ENCODE measurements at regions not wholly inside any gene's neighbourhood (a gene's known extent, or its start where the extent isn't known, plus 50 kb on each side); places are given as distances from the start of the nearest gene placed in this dataset.

DNA sequence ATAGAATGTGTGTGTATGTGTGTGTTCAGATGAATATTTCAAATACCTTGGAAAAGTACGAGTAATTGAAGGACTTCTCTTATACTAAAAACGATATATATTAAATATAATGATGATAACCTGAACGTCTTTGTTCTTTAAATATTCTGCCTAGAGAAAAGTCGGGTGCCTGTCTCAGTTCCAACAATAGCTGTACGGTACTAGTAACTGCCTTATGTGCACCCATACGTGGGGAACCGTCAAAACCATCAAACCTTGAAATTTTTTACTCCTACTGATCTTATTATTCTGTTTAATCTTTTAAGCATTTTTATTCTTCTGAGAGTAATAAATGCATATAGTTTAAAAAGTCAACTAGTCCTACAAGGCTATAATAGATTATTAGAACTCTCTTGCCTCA, 1045.7 kb downstream of the C4orf33 start:
- TF ChIP-seq MAX (IDR thresholded peaks at IDR 0.05) (no peak), YY1 (IDR thresholded peaks at IDR 0.05) (no peak), GABPA (IDR thresholded peaks at IDR 0.05 in 1 of 2, conservative IDR thresholded peaks at IDR 0.05 in 1 of 2) (no peak), EGR1 (IDR thresholded peaks at IDR 0.05; ENCODE audit: low read depth in 2 of 2) (no peak)
- TF ChIP-seq, protein P1, sequence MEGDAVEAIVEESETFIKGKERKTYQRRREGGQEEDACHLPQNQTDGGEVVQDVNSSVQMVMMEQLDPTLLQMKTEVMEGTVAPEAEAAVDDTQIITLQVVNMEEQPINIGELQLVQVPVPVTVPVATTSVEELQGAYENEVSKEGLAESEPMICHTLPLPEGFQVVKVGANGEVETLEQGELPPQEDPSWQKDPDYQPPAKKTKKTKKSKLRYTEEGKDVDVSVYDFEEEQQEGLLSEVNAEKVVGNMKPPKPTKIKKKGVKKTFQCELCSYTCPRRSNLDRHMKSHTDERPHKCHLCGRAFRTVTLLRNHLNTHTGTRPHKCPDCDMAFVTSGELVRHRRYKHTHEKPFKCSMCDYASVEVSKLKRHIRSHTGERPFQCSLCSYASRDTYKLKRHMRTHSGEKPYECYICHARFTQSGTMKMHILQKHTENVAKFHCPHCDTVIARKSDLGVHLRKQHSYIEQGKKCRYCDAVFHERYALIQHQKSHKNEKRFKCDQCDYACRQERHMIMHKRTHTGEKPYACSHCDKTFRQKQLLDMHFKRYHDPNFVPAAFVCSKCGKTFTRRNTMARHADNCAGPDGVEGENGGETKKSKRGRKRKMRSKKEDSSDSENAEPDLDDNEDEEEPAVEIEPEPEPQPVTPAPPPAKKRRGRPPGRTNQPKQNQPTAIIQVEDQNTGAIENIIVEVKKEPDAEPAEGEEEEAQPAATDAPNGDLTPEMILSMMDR (IDR thresholded peaks at IDR 0.05; ENCODE audit: low read depth, low read length, missing input control): no peak
- TF ChIP-seq, protein P2, sequence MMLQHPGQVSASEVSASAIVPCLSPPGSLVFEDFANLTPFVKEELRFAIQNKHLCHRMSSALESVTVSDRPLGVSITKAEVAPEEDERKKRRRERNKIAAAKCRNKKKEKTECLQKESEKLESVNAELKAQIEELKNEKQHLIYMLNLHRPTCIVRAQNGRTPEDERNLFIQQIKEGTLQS (IDR thresholded peaks at IDR 0.05): no peak
- TF ChIP-seq, protein P3, sequence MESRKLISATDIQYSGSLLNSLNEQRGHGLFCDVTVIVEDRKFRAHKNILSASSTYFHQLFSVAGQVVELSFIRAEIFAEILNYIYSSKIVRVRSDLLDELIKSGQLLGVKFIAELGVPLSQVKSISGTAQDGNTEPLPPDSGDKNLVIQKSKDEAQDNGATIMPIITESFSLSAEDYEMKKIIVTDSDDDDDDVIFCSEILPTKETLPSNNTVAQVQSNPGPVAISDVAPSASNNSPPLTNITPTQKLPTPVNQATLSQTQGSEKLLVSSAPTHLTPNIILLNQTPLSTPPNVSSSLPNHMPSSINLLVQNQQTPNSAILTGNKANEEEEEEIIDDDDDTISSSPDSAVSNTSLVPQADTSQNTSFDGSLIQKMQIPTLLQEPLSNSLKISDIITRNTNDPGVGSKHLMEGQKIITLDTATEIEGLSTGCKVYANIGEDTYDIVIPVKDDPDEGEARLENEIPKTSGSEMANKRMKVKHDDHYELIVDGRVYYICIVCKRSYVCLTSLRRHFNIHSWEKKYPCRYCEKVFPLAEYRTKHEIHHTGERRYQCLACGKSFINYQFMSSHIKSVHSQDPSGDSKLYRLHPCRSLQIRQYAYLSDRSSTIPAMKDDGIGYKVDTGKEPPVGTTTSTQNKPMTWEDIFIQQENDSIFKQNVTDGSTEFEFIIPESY (IDR thresholded peaks at IDR 0.05): no peak
- no peaks in the 10 kb centered on the region for H3K27me3 ChIP-seq (ENCODE audit: control insufficient read depth in 4 of 4, insufficient read depth in 4 of 4, low read length in 3 of 4)
- WGBS: 77% methylated on average over 7 of the region's 7 CpGs
- H3K9ac ChIP-seq (ENCODE audit: low read depth in 1 of 2, low read length in 2 of 2): no peak overlapping the region
- H3K36me3 ChIP-seq (ENCODE audit: control insufficient read depth in 4 of 4, insufficient read depth in 3 of 4, low read depth in 1 of 4, low read length in 3 of 4): no peaks in the 10 kb centered on the region
- H3K9me3 ChIP-seq (ENCODE audit: control insufficient read depth in 4 of 4, low read length in 3 of 4): no peaks in the 10 kb centered on the region
- H3K4me1 ChIP-seq (ENCODE audit: control insufficient read depth in 4 of 4, insufficient read depth in 4 of 4, low read length in 3 of 4): no peaks in the 10 kb centered on the region
- H3K4me3 ChIP-seq (ENCODE audit: low read depth in 1 of 3, low read length in 3 of 3): no peak overlapping the region
- no peak for DNase-seq (ENCODE audit: low spot score)
- no peak overlapping the region for H3K27ac ChIP-seq (ENCODE audit: low read depth in 1 of 2, low read length in 2 of 2)

GRCh38 chr4:130143656-130144055, 1047.7 kb downstream of the C4orf33 start:
- no peaks in the 10 kb centered on the region for H3K4me1 ChIP-seq (ENCODE audit: control insufficient read depth in 4 of 4, insufficient read depth in 4 of 4, low read length in 3 of 4)
- no peak overlapping the region for H3K9ac ChIP-seq (ENCODE audit: low read depth in 1 of 2, low read length in 2 of 2)
- no peak overlapping the region for H3K4me3 ChIP-seq (ENCODE audit: low read depth in 1 of 3, low read length in 3 of 3)
- no peaks in the 10 kb centered on the region for H3K36me3 ChIP-seq (ENCODE audit: control insufficient read depth in 4 of 4, insufficient read depth in 3 of 4, low read depth in 1 of 4, low read length in 3 of 4)
- WGBS: 78% methylated on average over 1 of the region's 1 CpG
- no peak for DNase-seq (ENCODE audit: low spot score)
- no peaks in the 10 kb centered on the region for H3K27me3 ChIP-seq (ENCODE audit: control insufficient read depth in 4 of 4, insufficient read depth in 4 of 4, low read length in 3 of 4)
- no peaks in the 10 kb centered on the region for H3K9me3 ChIP-seq (ENCODE audit: control insufficient read depth in 4 of 4, low read length in 3 of 4)
- no peak for TF ChIP-seq HNF4A (conservative IDR thresholded peaks at IDR 0.05)
- no peak for TF ChIP-seq RXRA (IDR thresholded peaks at IDR 0.05)
- TF ChIP-seq FOXA2 (IDR thresholded peaks at IDR 0.05): no peak
- no peak for TF ChIP-seq TAF1 (conservative IDR thresholded peaks at IDR 0.05)
- no peak for TF ChIP-seq EGR1 (IDR thresholded peaks at IDR 0.05; ENCODE audit: low read depth in 2 of 2)
- TF ChIP-seq YY1 (IDR thresholded peaks at IDR 0.05): no peak
- H3K27ac ChIP-seq (ENCODE audit: low read depth in 1 of 2, low read length in 2 of 2): no peak overlapping the region

DNA sequence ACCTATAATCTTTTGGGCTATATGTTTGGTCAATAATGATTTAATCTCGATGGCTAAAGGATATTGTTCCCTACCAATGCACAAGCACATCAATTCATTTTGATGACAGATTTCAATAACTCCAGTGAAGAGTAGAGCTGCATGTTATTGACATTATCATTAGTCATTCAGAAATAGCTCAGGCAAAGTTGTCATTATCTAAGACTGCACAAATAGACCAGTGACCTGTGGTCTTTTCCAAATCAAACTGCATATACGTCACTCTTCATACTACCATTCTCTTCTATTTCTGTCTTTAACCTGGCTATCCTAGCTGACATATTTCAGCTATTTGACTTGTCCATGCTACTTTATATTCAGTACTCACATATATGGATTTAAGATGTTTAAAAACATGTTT, 1050.8 kb downstream of the C4orf33 start:
- DNase-seq (ENCODE audit: low spot score): no peak
- no peak overlapping the region for H3K27ac ChIP-seq (ENCODE audit: low read depth in 1 of 2, low read length in 2 of 2)
- H3K9ac ChIP-seq (ENCODE audit: low read depth in 1 of 2, low read length in 2 of 2): no peak overlapping the region
- no peaks in the 10 kb centered on the region for H3K4me1 ChIP-seq (ENCODE audit: control insufficient read depth in 4 of 4, insufficient read depth in 4 of 4, low read length in 3 of 4)
- no peak overlapping the region for H3K4me3 ChIP-seq (ENCODE audit: low read depth in 1 of 3, low read length in 3 of 3)
- 86% methylated on average over 2 of the region's 2 CpGs for WGBS
- no peaks in the 10 kb centered on the region for H3K36me3 ChIP-seq (ENCODE audit: control insufficient read depth in 4 of 4, insufficient read depth in 3 of 4, low read depth in 1 of 4, low read length in 3 of 4)
- no peaks in the 10 kb centered on the region for H3K9me3 ChIP-seq (ENCODE audit: control insufficient read depth in 4 of 4, low read length in 3 of 4)
- H3K27me3 ChIP-seq (ENCODE audit: control insufficient read depth in 4 of 4, insufficient read depth in 4 of 4, low read length in 3 of 4): no peaks in the 10 kb centered on the region
- TF ChIP-seq JUND (IDR thresholded peaks at IDR 0.05): no peak
- no peak for TF ChIP-seq EGR1 (IDR thresholded peaks at IDR 0.05; ENCODE audit: low read depth in 2 of 2)
- no peak for TF ChIP-seq RAD21 (IDR thresholded peaks at IDR 0.05)
- TF ChIP-seq, protein P1 (IDR thresholded peaks at IDR 0.05; ENCODE audit: low read depth, low read length, missing input control): no peak
- no peak for TF ChIP-seq FOXA1 (IDR thresholded peaks at IDR 0.05)
- TF ChIP-seq, protein P2 (IDR thresholded peaks at IDR 0.05): no peak
- TF ChIP-seq, protein P3 (IDR thresholded peaks at IDR 0.05): no peak
- TF ChIP-seq SP1 (IDR thresholded peaks at IDR 0.05): no peak
- TF ChIP-seq NR2F2 (IDR thresholded peaks at IDR 0.05): no peak
